ENCODE measurements at regions not wholly inside any gene's neighbourhood (a gene's known extent, or its start where the extent isn't known, plus 50 kb on each side); places are given as distances from the start of the nearest gene placed in this dataset.
"Not testable (repeated sequence)": the region's sequence is repeated elsewhere in the genome, so short reads cannot be mapped to it uniquely, and the experiment has no call there.

DNA sequence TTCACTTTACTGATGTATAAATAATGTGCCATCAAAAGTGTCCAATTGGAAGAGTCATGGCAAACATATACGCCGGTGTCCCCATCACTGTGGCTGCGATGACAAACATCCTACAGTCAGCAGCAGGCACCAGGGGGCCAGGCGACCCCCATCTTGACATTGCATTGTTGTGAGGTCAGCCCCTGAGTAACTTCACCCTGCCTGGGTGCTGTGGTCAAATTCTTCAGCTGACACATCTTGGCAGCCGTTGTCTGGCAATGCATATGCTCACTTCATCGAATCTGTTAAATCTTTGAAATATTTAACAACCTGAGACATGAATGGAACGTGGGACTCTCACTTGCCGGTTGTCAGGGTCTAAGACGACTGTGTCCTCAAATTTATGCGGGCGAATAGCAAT, 430.9 kb downstream of the BRD1 start:
- in situ Hi-C loops (cut with MboI): no loop called here
- H3K4me3 ChIP-seq: no peak overlapping the region
- no peak overlapping the region for H2AFZ ChIP-seq
- WGBS, 2 experiments (ENCODE audit: low coverage in 1 of 2, low lambda C conversion rate in 2 of 2, missing lambda C conversion rate in 2 of 2): 26 to 31% methylated on average over 11 of the region's 11 CpGs
- H4K20me1 ChIP-seq (ENCODE audit: insufficient read depth): no peaks in the 10 kb centered on the region
- H3K4me2 ChIP-seq (ENCODE audit: unreplicated experiment): no peak overlapping the region
- no peak for TF ChIP-seq EZH2 (IDR thresholded peaks at IDR 0.05; ENCODE audit: insufficient read depth, poor library complexity, severe bottlenecking)
- no peak for TF ChIP-seq EZH2phosphoT487 (IDR thresholded peaks at IDR 0.05; ENCODE audit: insufficient read depth, low read depth)
- H3K27me3 ChIP-seq (replicated peaks; ENCODE audit: insufficient read depth): no peaks in the 10 kb centered on the region
- no peaks in the 10 kb centered on the region for H3K36me3 ChIP-seq (ENCODE audit: low read depth)
- no peak for DNase-seq
- H3K79me2 ChIP-seq (ENCODE audit: insufficient read depth): no peaks in the 10 kb centered on the region
- H3K9ac ChIP-seq: no peak overlapping the region
- no peaks in the 10 kb centered on the region for H3F3A ChIP-seq (ENCODE audit: insufficient read depth)
- no peaks in the 10 kb centered on the region for H3K9me2 ChIP-seq (ENCODE audit: insufficient read depth)
- H3K9me3 ChIP-seq (ENCODE audit: low read depth): no peaks in the 10 kb centered on the region
- H3K27ac ChIP-seq: no peak overlapping the region
- no peaks in the 10 kb centered on the region for H3K4me1 ChIP-seq (ENCODE audit: insufficient read depth)

DNA sequence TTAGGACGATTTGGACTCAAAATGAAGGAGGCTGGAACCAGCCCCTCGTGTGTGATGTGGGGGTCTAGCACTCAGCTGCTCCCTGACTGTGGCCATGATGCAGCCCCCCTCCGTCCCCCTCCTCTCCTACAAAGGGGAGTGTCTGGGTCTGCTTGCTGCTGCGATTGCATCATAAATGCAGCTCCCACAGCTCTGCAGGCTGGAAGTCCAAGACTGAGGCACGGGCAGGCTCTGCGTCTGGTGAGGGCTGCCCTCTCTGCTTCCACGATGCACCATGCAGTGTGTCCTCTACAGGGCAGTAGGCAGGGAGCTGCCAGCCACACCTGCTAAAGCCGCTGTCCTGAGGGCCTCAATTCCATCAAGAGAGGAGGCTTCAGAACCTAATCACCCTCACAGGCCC, 432.1 kb downstream of the BRD1 start:
- Histone ChIP-seq H2AFZ (no peak overlapping the region), H3K27me3 (replicated peaks; ENCODE audit: insufficient read depth) (no peaks in the 10 kb centered on the region), H3F3A (ENCODE audit: insufficient read depth) (no peaks in the 10 kb centered on the region), H3K36me3 (ENCODE audit: low read depth) (no peaks in the 10 kb centered on the region), H3K4me3 (no peak overlapping the region), H4K20me1 (ENCODE audit: insufficient read depth) (no peaks in the 10 kb centered on the region), H3K79me2 (ENCODE audit: insufficient read depth) (no peaks in the 10 kb centered on the region), H3K4me2 (ENCODE audit: unreplicated experiment) (no peak overlapping the region), H3K9me3 (ENCODE audit: low read depth) (no peaks in the 10 kb centered on the region), H3K27ac (no peak overlapping the region), H3K9ac (no peak overlapping the region), H3K4me1 (ENCODE audit: insufficient read depth) (no peaks in the 10 kb centered on the region), H3K9me2 (ENCODE audit: insufficient read depth) (no peaks in the 10 kb centered on the region)
- 17 to 18% methylated on average over 8 of the region's 8 CpGs for WGBS, 2 experiments (ENCODE audit: low coverage in 1 of 2, low lambda C conversion rate in 2 of 2, missing lambda C conversion rate in 2 of 2)
- TF ChIP-seq EZH2phosphoT487 (IDR thresholded peaks at IDR 0.05; ENCODE audit: insufficient read depth, low read depth) (no peak), EZH2 (IDR thresholded peaks at IDR 0.05; ENCODE audit: insufficient read depth, poor library complexity, severe bottlenecking) (no peak)
- no peak for DNase-seq
- in situ Hi-C loops (cut with MboI): no loop called here

DNA sequence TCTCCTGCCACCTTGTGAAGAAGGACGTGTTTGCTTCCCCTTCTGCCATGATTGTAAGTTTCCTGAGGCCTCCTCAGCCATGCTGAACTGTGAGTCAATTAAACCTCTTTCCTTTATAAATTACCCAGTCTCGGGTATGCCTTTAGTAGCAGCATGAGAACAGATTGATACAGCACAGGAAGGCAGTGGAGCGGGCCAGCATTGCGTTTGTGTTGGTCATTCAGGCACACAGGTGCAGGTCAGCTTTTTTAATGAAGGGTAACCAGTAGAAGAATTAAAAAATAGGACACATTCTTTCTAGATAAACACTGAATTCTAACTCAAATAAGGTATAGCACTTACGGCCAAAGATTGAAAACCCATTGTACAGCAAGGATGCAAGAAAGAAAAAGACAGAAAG, 432.6 kb downstream of the BRD1 start:
- H3K4me3 ChIP-seq; H4K20me1 ChIP-seq (ENCODE audit: insufficient read depth): not testable (repeated sequence)
- WGBS, 2 experiments (ENCODE audit: low coverage in 1 of 2, low lambda C conversion rate in 2 of 2, missing lambda C conversion rate in 2 of 2): 32 to 35% methylated on average over 5 of the region's 5 CpGs

DNA sequence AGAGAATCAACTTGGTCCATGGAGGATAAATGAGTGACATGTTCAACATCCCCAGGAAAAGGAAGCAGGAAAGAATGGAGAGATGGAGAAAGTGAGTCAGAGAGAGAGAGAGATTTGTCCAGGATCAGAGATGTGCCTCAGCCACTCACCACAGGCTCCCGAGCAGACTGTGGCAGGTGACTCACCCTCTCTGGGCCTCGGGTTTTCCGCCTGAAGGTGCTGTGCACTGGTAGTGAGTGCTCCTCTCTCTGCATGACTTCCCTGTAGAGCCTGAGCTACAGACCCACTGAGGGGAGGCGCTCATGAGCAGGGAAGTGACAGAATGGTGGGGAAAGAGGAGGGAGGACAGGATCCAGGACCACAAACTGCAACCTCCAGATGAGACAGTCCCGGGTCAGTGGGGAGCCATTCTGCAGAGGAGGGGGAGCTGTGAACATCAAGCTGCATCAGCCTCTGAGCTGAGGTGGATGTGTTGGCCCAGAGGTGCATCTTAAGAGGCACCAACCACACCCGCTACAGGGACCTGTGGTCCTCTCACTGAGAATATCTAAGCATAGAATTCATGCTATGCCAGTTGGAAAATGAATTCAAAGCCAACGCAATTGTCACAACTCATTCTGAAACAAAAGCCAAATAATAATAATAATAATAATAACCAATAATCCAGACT, 433.4 kb downstream of the BRD1 start:
- Histone ChIP-seq H3K4me2 (ENCODE audit: unreplicated experiment) (no peak overlapping the region), H3K9me3 (ENCODE audit: low read depth) (no peaks in the 10 kb centered on the region), H3K36me3 (ENCODE audit: low read depth) (no peaks in the 10 kb centered on the region), H3F3A (ENCODE audit: insufficient read depth) (no peaks in the 10 kb centered on the region), H3K79me2 (ENCODE audit: insufficient read depth) (no peaks in the 10 kb centered on the region), H3K9me2 (ENCODE audit: insufficient read depth) (no peaks in the 10 kb centered on the region), H3K9ac (no peak overlapping the region), H3K4me3 (no peak overlapping the region), H3K4me1 (ENCODE audit: insufficient read depth) (no peaks in the 10 kb centered on the region), H4K20me1 (ENCODE audit: insufficient read depth) (no peaks in the 10 kb centered on the region), H3K27ac (no peak overlapping the region), H3K27me3 (replicated peaks; ENCODE audit: insufficient read depth) (no peaks in the 10 kb centered on the region), H2AFZ (no peak overlapping the region)
- TF ChIP-seq EZH2phosphoT487 (IDR thresholded peaks at IDR 0.05; ENCODE audit: insufficient read depth, low read depth) (no peak), EZH2 (IDR thresholded peaks at IDR 0.05; ENCODE audit: insufficient read depth, poor library complexity, severe bottlenecking) (no peak)
- in situ Hi-C loops (cut with MboI): no loop called here
- WGBS, 2 experiments (ENCODE audit: low coverage in 1 of 2, low lambda C conversion rate in 2 of 2, missing lambda C conversion rate in 2 of 2): 16% methylated on average over 7 of the region's 7 CpGs
- no peak for DNase-seq

More for the DNA sequence above, 432.6 kb downstream of the BRD1 start:
- H3K36me3 ChIP-seq (ENCODE audit: low read depth); DNase-seq; H3K9me3 ChIP-seq (ENCODE audit: low read depth); H3K4me2 ChIP-seq (ENCODE audit: unreplicated experiment); H3K79me2 ChIP-seq (ENCODE audit: insufficient read depth); H3K9ac ChIP-seq; H3F3A ChIP-seq (ENCODE audit: insufficient read depth); H3K9me2 ChIP-seq (ENCODE audit: insufficient read depth); H3K27ac ChIP-seq; H2AFZ ChIP-seq; H3K27me3 ChIP-seq (replicated peaks; ENCODE audit: insufficient read depth); H3K4me1 ChIP-seq (ENCODE audit: insufficient read depth); in situ Hi-C loops (cut with MboI): not testable (repeated sequence)

DNA sequence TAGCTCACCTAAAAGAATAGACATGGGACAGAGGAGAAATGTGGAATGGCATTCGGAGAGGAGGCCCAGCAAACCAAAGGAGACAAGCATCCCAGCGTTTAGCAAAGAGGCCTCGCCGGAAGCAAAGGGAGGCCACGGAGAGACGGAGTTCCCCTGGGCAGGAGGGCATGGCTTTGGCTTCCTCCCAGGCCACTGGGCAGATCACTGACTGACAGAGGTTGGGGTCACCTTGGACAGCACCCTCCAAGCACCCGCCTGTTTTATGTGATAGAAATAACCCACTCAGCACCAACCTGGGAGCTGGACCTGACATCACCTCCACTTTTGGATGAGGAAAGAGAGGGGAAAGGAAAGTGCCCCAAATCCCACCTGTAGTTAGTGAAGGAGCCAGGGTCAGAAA, 434.1 kb downstream of the BRD1 start:
- Histone ChIP-seq H3K79me2 (ENCODE audit: insufficient read depth) (no peaks in the 10 kb centered on the region), H3K4me1 (ENCODE audit: insufficient read depth) (no peaks in the 10 kb centered on the region), H3K27ac (no peak overlapping the region), H2AFZ (no peak overlapping the region), H3K36me3 (ENCODE audit: low read depth) (no peaks in the 10 kb centered on the region), H3K4me3 (no peak overlapping the region), H4K20me1 (ENCODE audit: insufficient read depth) (no peaks in the 10 kb centered on the region), H3K9me3 (ENCODE audit: low read depth) (no peaks in the 10 kb centered on the region), H3K27me3 (replicated peaks; ENCODE audit: insufficient read depth) (no peaks in the 10 kb centered on the region), H3K4me2 (ENCODE audit: unreplicated experiment) (no peak overlapping the region), H3K9me2 (ENCODE audit: insufficient read depth) (no peaks in the 10 kb centered on the region), H3K9ac (no peak overlapping the region), H3F3A (ENCODE audit: insufficient read depth) (peaks cover 3% of the 10 kb centered on the region)
- in situ Hi-C loops (cut with MboI): no loop called here
- WGBS, 2 experiments (ENCODE audit: low coverage in 1 of 2, low lambda C conversion rate in 2 of 2, missing lambda C conversion rate in 2 of 2): 37 to 40% methylated on average over 7 of the region's 7 CpGs
- DNase-seq: no peak
- TF ChIP-seq EZH2 (IDR thresholded peaks at IDR 0.05; ENCODE audit: insufficient read depth, poor library complexity, severe bottlenecking): no peak
- TF ChIP-seq EZH2phosphoT487 (IDR thresholded peaks at IDR 0.05; ENCODE audit: insufficient read depth, low read depth): no peak
